RWPE1 (cell line): ENCODE measurements at regions not wholly inside any gene's neighbourhood (a gene's known extent, or its start where the extent isn't known, plus 50 kb on each side); places are given as distances from the start of the nearest gene placed in this dataset.

Source experiments
- CTCF ChIA-PET: fragments of 350-600 bp; sonication (Branson Sonifier 250); formaldehyde crosslinking; extraction: SDS; loops from one replicate; lab custom pipeline; 2021; lab: Yijun Ruan, JAX
- POLR2A ChIA-PET: fragments of 400-600 bp; formaldehyde crosslinking; extraction: SDS; loops from one replicate; lab custom pipeline; 2020; ENCODE audit warnings: antibody characterized with exemption; ENCODE audit not compliant: low non-redundant PET; lab: Yijun Ruan, JAX
- DNase-seq: peaks from one replicate; pipeline ENCODE4 v3.0.0; 2012; ENCODE audit warnings: low spot score
- H3K27ac ChIP-seq: fragments of 450-650 bp; 2 replicates; pipeline ENCODE4 v1.5.1; 2017
- TF ChIP-seq, protein P1 (sequence below): fragments of 450-650 bp; conservative IDR thresholded peaks from 2 replicates; pipeline ENCODE4 v1.5.1; 2017; ENCODE audit warnings: low read depth, mild to moderate bottlenecking

GRCh38 chr4:45155081-45155777 lies 428.9 kb upstream of the GNPDA2 start:
- no peak for DNase-seq
- H3K27ac ChIP-seq: no peak overlapping the region
- POLR2A ChIA-PET: no interaction called here
- TF ChIP-seq, protein P1, sequence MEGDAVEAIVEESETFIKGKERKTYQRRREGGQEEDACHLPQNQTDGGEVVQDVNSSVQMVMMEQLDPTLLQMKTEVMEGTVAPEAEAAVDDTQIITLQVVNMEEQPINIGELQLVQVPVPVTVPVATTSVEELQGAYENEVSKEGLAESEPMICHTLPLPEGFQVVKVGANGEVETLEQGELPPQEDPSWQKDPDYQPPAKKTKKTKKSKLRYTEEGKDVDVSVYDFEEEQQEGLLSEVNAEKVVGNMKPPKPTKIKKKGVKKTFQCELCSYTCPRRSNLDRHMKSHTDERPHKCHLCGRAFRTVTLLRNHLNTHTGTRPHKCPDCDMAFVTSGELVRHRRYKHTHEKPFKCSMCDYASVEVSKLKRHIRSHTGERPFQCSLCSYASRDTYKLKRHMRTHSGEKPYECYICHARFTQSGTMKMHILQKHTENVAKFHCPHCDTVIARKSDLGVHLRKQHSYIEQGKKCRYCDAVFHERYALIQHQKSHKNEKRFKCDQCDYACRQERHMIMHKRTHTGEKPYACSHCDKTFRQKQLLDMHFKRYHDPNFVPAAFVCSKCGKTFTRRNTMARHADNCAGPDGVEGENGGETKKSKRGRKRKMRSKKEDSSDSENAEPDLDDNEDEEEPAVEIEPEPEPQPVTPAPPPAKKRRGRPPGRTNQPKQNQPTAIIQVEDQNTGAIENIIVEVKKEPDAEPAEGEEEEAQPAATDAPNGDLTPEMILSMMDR: no peak
- CTCF ChIA-PET: no interaction called here

GRCh38 chr4:45147866-45148265 lies 421.5 kb upstream of the GNPDA2 start:
- TF ChIP-seq, protein P1: no peak
- POLR2A ChIA-PET: no interaction called here
- no peak for DNase-seq
- CTCF ChIA-PET: no interaction called here
- H3K27ac ChIP-seq: no peak overlapping the region

GRCh38 chr4:45131020-45131419 lies 404.7 kb upstream of the GNPDA2 start:
- no peak overlapping the region for H3K27ac ChIP-seq
- TF ChIP-seq, protein P1: no peak
- POLR2A ChIA-PET: no interaction called here
- DNase-seq: no peak
- CTCF ChIA-PET: interaction anchor here (0.6 kb wide), 1 partner anchor 1529 kb away, joined by 3 read pairs; no protein-coding TSS in a partner anchor

DNA sequence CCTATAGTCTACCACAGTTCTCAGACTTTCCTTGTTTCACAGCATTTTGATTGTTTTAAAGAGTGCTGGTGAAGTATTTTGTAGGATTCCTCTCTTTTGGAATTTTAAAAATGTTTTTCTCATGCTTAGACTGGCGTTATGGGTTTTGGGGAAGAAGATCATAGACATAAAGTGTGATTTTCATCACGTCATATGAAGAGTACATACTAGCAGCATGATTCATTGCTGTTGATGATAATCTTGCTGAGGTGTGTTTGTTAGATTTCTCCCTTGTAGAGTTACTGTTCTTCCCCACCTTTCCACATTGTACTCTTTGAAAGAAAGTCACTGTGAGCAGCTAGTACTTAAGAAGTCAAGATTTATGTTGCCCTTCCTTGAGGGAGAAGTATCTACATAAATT lies 396.1 kb upstream of the GNPDA2 start:
- H3K27ac ChIP-seq: no peak overlapping the region
- CTCF ChIA-PET: no interaction called here
- DNase-seq: no peak
- POLR2A ChIA-PET: no interaction called here
- TF ChIP-seq, protein P1: no peak

DNA sequence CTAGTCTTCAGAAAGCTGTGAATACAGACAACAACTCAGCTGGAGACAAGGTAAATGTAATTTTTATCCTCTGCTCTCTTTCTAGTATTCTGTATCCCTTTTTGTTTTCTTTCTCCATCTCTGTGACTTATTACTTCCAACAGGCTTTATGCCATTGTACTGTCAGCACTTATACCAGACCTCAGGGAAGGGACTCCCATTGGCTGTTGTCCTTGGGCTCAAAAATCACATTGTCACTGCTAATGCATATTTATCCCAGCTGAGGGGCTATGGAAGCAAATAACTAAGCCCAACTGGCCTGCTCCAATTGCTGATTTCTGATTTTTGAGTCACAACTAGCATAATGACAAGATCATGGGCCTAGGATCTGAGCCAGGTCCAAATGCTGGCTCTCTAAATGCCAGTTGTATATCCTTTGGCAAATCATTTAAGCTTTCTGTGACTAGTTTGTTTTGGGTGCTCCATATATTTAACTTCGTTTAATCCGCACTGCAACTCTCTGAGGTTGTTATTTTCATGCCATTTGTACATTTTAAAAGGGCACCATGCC lies 395.1 kb upstream of the GNPDA2 start:
- ChIA-PET POLR2A (no interaction called here), CTCF (no interaction called here)
- no peak overlapping the region for H3K27ac ChIP-seq
- DNase-seq: no peak
- TF ChIP-seq, protein P1: no peak

DNA sequence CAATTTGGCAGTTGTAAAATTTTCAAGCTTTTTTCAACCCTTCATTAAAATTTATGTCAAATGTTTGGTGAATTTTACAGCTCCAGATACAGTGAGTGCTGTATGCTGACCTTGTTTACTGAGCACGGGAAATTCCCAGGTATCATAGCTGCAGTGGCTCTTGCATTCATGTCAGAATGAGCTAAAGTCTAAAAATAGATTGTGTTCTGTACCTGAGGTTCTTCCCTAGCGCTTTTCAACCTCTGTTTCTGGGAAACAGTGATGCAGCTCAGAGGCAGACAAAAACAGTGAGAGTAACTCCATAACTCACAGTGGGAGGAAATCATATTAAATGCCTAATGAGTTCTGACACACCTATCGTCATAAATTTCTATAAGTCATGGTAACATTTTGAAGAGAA lies 393.8 kb upstream of the GNPDA2 start:
- POLR2A ChIA-PET: no interaction called here
- no peak for DNase-seq
- TF ChIP-seq, protein P1: no peak
- H3K27ac ChIP-seq: no peak overlapping the region
- CTCF ChIA-PET: interaction anchor here (0.6 kb wide), 1 partner anchor 1153 kb away, joined by 4 read pairs; no protein-coding TSS in a partner anchor
